HEK293T (cell line): ENCODE measurements at regions not wholly inside any gene's neighbourhood (a gene's known extent, or its start where the extent isn't known, plus 50 kb on each side); places are given as distances from the start of the nearest gene placed in this dataset.

Source experiments
- BHLHE40 ChIP-seq: fragments of 450-650 bp; IDR thresholded peaks from 2 replicates; pipeline ENCODE4 v1.6.1; 2016; ENCODE audit warnings: mild to moderate bottlenecking, moderate library complexity, borderline replicate concordance
- CTBP1 ChIP-seq: fragments of 450-650 bp; IDR thresholded peaks from 2 replicates; pipeline ENCODE4 v1.6.1; 2016; ENCODE audit warnings: borderline replicate concordance
- ELF4 ChIP-seq: fragments of 450-650 bp; IDR thresholded peaks from 2 replicates; pipeline ENCODE4 v1.6.1; 2017; ENCODE audit warnings: antibody characterized with exemption
- FOXM1 ChIP-seq: fragments of 450-650 bp; IDR thresholded peaks from 2 replicates; pipeline ENCODE4 v1.6.1; 2017; ENCODE audit warnings: mild to moderate bottlenecking, borderline replicate concordance
- HDGF ChIP-seq: fragments of 450-650 bp; IDR thresholded peaks from 2 replicates; pipeline ENCODE4 v1.6.1; 2017; ENCODE audit warnings: antibody characterized with exemption, borderline replicate concordance
- NFRKB ChIP-seq: fragments of 450-650 bp; IDR thresholded peaks from 2 replicates; pipeline ENCODE4 v1.6.1; 2016; ENCODE audit warnings: mild to moderate bottlenecking, moderate library complexity
- SP1 ChIP-seq: fragments of 450-650 bp; IDR thresholded peaks from 2 replicates; pipeline ENCODE4 v1.6.1; 2017
- SUZ12 ChIP-seq: fragments of 450-650 bp; IDR thresholded peaks from 2 replicates; pipeline ENCODE4 v1.6.1; 2016; ENCODE audit warnings: mild to moderate bottlenecking
- TARDBP ChIP-seq: fragments of 450-650 bp; IDR thresholded peaks from 2 replicates; pipeline ENCODE4 v1.6.1; 2016
- TF ChIP-seq, protein P1 (sequence below): fragments of 450-650 bp; IDR thresholded peaks from 2 replicates; pipeline ENCODE4 v1.6.1; 2016

GRCh38 chr18:22841840-22842239, 91.3 kb upstream of the RBBP8 start:
- TF ChIP-seq SUZ12 (no peak), HDGF (no peak), ELF4 (no peak), TARDBP (no peak), NFRKB (no peak), SP1 (no peak), FOXM1 (no peak), BHLHE40 (no peak), CTBP1 (no peak)
- TF ChIP-seq, protein P1, sequence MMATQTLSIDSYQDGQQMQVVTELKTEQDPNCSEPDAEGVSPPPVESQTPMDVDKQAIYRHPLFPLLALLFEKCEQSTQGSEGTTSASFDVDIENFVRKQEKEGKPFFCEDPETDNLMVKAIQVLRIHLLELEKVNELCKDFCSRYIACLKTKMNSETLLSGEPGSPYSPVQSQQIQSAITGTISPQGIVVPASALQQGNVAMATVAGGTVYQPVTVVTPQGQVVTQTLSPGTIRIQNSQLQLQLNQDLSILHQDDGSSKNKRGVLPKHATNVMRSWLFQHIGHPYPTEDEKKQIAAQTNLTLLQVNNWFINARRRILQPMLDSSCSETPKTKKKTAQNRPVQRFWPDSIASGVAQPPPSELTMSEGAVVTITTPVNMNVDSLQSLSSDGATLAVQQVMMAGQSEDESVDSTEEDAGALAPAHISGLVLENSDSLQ: no peak
